Left lobe of liver (tissue), 2 donors: ENCODE measurements at regions not wholly inside any gene's neighbourhood (a gene's known extent, or its start where the extent isn't known, plus 50 kb on each side); places are given as distances from the start of the nearest gene placed in this dataset.

Experiments used
- ATAC-seq: fragments of 200-7000 bp; cut with Tn5 transposase; one replicate; pipeline ENCODE4 v1.9.1; 2020; ENCODE audit warnings: mild to moderate bottlenecking, moderate library complexity
- DNase-seq: peaks from one replicate; pipeline ENCODE4 v3.0.0-alpha.2; 2020; ENCODE audit warnings: low spot score
- donor health status: DM: no; HTN: no; CAD: no; lungs with moderate emphysema.
- donor health status: DM: no; HTN: yes; CAD: no.

- ATAC-seq (no peak), DNase-seq (no peak)
These were observed 177.5 kb downstream of the AASDH start for GRCh38 chr4:56209767-56210166.

DNA sequence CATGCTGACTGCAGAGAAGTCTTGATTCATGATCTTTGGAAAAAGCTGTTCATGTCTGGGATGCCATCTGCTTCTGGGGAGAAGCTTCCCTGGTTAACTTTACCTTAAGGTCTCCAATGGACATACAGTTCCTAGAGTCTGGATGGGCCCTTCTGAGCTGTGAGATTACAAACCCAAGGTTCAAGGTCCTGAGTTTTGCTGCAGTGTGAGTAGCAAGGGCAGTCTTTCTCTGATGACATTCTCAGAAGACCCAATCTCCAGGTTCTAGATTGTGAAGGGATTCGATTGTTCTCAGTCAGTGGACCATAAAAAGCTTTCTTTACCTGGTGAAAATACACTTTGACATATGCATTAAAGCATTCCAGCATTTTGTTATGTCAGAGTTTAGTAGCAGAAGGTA lies 179.2 kb downstream of the AASDH start:
- no peak for DNase-seq
- ATAC-seq = no peak

- no peak for DNase-seq
- no peak for ATAC-seq
These were observed 181.0 kb downstream of the AASDH start for GRCh38 chr4:56206258-56206657.

DNA sequence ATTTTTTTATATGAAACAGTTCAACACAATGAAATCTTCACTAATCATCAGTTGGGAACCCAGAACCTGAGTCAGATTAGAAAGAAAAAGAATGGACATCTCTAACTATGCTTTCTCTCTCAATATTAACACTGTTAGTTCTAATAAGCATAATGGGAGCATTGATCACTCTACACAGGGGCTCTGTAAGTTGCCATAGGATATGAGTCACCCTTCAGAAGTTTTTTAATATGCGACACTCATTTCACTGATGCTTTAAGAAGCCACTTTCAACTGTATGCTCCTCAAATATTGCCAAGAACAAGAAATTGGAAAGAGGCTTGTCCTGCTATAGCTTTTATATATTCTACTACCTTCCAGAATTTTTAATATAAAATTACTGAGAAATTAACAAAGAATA lies 187.0 kb downstream of the AASDH start:
- ATAC-seq = no peak

GRCh38 chr4:56198265-56198664 lies 189.0 kb downstream of the AASDH start:
- ATAC-seq (no peak), DNase-seq (no peak)

More for the DNA sequence above, 187.0 kb downstream of the AASDH start:
- no peak for DNase-seq

GRCh38 chr4:56197387-56197786 lies 189.9 kb downstream of the AASDH start:
- DNase-seq (no peak), ATAC-seq (no peak)

DNA sequence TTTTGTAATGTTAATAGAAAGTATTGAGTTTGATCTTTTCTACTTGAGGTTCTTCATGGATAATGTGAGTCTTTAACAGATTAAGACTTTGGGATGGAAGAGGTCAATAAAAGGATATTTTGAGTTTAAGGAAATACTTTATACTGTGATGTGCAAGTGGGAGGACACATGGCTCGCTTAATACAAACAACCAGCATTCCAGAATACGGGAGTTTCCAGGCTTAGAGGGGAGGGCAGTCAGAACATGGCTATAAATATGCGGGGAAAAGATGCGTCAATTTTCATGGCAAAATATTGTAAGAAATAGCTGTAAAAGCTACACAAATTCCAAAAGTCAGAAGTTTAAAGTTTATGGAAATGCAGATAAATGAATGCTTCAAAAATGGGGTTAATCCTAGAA lies 192.3 kb downstream of the AASDH start:
- ATAC-seq (no peak), DNase-seq (no peak)

DNA sequence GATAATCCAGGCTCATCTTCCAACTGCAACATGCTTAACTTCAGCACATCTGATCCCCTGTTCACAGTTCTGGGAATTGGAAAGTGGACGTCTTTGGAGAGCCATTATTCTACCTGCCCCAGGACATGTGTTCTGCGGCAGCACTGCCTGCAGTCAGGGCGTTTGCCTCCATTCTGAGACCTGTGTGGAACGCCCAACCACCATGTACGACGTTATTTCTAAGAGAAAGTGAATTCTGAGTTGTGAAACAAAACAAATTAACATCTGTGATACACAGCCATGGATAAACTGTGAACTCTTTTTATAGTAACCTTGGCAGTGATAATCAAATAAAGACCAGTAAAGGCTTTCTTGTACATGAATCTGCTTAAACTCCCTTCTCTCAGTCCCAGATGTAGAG lies 195.8 kb downstream of the AASDH start:
- ATAC-seq = no peak

GRCh38 chr4:56187688-56188087 lies 199.6 kb downstream of the AASDH start:
- ATAC-seq (no peak), DNase-seq (no peak)

More for the DNA sequence above, 195.8 kb downstream of the AASDH start:
- no peak for DNase-seq

DNA sequence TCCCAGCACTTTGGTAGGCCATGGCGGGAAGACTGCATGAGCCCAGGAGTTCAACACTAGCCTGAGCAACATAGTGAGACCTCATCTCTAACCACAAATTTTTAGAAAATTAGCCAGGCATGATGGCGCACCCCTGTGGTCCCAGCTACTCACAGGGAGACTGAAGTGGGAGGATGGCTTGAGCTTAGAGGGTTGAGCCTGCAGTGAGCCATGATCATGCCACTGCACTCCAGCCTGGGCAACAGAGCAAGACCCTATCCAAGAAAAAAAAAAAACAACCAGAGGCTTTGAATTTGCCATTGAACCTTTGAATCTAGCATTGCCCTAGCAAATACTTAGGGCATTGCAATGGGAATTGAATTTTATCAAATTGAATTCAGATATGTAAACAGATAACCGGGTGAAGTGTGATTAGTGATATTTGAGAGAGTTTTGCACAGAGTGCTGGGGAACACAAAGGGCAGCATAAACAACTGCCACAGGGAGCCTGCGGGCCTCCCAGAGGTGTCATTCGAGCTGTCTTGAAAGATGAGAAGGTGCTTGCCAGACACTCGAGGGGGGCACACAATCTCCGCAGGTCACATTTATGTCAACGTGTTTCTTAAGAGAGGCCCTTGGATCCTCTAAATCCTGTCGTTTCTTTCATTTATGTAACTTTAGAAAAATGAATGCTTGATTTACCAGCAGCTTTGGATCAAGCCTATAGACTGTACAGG lies 200.3 kb downstream of the AASDH start:
- ATAC-seq (no peak), DNase-seq (no peak)

DNA sequence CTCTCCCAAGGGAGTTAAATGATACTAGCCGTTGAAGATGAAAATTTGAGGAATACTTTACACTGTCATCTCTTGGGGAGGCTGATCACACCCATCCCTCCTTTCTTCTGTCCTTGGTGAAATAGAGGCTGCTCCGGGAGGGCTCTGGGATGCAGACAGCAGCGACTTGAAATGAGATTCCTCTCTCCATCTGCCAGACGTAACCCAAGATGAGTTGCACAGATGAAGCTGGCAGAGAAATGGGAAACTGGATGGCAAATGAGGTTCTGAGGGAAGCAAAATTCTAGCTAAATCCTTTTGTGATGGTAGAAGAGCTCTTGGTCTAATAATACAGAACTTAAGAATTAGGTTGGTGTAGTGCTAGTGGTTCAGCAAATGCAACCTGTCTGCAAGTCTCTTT lies 201.4 kb downstream of the AASDH start:
- ATAC-seq = no peak
- DNase-seq = no peak

DNA sequence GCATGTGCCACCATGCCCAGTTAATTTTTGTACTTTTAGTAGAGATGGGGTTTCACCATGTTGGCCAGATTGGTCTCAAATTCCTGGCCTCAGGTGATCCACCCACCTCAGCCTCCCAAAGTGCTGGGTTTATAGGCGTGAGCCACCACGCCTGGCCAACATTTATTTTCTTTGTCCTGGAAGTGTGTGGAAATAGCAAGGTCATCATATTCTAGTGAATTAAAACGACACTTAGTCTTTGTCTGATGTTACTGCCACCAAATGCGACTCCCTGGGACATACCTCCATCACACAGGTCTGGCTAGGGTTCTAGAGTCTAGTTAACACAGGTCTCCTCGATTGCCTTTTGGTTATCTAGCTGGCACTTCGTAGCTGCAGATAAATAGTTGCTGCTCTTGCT lies 203.1 kb downstream of the AASDH start:
- ATAC-seq = no peak
- no peak for DNase-seq

- ATAC-seq = no peak
- no peak for DNase-seq
These were observed 203.8 kb downstream of the AASDH start for GRCh38 chr4:56183344-56183959.

DNA sequence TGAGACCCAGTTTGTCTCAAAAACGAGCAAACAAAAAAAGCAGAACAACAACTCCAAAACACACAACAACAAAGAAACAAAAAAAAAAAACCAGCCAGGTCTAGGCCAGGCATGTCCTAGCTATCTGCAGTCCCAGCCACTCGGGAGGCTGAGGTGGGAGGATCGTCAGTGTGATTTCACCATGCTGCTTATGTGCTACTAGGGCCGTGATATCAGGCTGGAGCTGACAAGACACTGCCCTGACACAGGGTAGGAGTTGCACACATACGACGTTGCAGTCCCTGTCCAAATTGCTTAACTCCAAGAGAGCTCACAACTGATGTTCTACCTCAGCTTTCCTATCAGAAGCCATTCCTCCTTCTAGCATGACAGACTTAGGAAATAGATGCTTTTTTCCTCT lies 204.9 kb downstream of the AASDH start:
- ATAC-seq = no peak
- no peak for DNase-seq

DNA sequence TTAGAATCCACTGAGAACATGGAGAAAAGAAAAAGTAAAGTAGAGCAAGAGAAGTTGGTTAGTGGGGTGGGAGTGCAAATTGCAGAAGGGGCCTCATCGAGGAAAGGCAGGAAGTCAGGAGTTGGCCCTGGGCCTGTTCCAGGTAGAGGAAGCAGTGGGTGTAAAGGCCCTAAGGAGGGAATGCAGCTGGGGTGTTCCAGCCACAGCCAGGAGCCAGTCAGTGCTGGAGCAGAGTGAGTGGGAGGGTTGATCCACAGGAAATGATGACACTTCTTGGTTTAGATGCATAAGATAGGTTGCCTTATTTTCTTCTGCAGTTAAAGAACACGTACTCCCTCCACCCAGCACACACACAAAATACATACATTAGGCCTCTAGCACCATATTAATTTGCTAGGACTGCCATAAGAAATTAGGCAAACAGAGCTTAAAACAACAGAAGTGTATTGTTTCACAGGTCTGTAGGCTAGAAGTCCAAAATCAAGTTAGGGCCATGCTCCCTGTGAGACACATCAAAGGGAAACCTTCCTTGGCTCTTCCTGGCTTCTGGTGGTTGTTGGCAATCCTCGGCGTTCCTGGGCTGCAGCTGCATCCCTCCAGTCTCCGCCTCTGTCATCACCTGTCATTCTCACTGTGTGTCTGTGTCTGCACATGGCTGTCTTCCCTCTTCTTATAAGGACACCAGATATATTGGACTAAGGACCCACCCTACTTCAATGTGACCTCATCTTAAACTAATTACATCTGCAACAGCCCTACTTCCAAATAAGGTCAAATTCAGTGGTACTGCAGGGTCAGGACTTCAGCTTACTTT lies 205.9 kb downstream of the AASDH start:
- DNase-seq (no peak), ATAC-seq (no peak)

DNA sequence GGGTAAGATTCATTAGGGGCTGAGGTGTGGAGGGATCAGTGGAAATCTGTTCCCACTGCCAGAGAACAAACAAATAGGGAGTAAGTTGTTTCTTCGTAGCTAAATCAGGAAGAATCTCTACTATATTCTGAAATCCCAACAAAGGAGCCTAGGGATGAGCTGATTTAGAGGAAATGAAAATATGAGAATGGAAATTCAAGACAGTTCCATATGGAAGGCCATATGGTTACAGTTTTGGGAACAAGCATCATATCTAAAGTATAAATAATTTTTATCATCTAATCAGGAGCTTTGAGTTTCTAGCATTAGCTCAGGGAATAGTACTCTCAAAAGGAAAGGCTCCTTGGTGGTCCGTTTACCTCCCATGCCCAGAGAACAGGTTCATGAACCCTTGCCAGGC lies 218.2 kb downstream of the AASDH start:
- DNase-seq (no peak), ATAC-seq (no peak)

- ATAC-seq (no peak), DNase-seq (no peak)
These were observed 216.2 kb downstream of the CEP135 start for GRCh38 chr4:56164907-56165306.

DNA sequence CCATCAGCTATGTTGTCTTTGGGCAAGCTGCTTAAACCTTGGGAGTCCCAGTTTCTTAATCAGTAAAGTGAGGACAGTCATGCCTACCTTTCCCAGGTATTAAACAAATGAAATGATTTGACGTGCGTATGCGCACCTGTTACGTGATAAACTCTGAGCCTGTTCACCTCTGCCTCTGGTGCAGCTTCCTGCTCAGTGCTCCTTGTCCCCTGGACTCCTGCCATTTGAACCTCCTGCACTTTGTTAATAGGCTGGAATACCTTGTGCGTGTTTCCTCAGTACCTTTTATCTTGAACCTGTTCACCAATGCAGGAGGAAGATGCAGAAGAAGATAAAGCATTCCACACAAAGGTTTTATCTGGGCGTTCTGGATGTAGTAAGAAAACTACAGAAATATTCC lies 211.9 kb downstream of the CEP135 start:
- ATAC-seq (no peak), DNase-seq (no peak)

DNA sequence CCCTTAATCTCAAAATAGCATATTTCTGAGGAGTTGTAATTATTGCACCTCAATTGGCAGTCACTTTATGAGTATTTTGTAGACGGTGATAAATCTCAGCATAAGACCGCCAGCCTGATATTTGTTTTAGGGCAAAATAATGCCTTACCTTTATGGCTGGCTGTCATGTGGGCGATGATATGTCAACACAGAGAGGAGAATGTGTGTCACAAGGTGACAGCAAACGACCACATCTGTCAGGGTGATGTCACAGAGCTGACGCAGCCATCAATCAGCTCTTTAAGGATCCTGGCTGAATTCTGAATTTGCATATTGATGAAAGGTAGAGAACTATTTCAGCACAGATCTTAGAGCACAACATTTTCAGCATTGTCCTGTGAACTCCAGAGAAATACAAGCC lies 209.7 kb downstream of the CEP135 start:
- ATAC-seq = no peak
- DNase-seq = no peak

DNA sequence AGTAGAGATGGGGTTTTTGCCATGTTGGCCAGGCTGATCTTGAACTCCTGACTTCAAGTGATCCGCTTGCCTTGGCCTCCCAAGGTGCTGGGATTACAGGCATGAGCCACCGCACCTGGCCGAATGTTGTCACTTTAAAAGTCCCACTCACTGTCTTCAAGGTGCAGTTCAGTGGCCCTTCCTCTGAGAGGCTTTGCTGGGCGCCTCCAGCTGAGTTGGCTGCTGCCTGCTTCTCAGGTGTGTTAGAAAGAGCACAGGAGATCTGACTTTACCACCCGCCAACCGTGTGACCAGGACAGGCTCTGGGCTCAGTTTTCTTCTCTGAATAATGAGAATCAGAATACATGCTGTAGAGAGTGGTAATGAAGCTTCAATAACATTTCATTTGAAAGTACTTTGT lies 207.4 kb downstream of the CEP135 start:
- no peak for DNase-seq
- no peak for ATAC-seq

- ATAC-seq (no peak), DNase-seq (no peak)
These were observed 206.7 kb downstream of the CEP135 start for GRCh38 chr4:56155432-56155831.

DNA sequence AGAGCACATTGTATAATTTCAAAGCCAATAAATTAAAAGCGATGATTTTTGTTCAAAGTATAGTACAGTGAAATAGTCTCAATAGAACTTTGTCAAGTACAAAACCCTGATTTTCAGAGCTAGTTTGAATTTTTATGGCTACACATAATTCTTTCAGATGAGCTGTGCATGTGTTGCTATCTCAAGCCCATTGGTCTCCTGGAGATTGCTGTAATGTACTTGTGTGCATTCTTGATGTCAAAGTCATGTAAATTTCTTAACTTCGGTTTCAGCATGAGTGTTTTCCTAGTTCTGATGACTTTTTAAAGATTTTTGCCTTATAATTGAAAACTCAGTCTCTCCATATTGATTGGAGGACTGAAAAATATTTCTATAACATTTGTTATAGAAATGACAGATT lies 200.8 kb downstream of the CEP135 start:
- no peak for DNase-seq
- ATAC-seq = no peak
